ENCODE measurements at regions not wholly inside any gene's neighbourhood (a gene's known extent, or its start where the extent isn't known, plus 50 kb on each side); places are given as distances from the start of the nearest gene placed in this dataset.

DNA sequence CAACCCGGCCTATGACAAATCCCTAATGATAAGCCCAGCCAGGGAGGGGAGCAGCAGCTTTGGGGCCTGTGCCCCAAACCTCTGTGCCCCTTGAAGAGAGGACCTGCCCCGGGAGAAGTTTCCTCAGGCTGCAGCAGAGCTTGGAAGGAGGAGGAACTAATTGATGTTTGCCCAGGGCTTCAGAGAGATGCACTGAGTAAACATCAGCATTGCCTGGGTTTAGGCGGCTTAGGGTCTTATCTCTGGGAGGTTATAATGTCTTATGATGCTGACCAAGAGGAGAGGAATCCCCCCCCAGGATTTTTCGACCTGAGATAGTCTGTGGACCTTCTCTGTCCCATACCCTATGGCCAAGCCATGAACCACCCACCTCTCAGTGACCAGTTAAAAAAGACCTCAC lies 148.7 kb upstream of the SDK2 start:
- TF ChIP-seq, protein P1, sequence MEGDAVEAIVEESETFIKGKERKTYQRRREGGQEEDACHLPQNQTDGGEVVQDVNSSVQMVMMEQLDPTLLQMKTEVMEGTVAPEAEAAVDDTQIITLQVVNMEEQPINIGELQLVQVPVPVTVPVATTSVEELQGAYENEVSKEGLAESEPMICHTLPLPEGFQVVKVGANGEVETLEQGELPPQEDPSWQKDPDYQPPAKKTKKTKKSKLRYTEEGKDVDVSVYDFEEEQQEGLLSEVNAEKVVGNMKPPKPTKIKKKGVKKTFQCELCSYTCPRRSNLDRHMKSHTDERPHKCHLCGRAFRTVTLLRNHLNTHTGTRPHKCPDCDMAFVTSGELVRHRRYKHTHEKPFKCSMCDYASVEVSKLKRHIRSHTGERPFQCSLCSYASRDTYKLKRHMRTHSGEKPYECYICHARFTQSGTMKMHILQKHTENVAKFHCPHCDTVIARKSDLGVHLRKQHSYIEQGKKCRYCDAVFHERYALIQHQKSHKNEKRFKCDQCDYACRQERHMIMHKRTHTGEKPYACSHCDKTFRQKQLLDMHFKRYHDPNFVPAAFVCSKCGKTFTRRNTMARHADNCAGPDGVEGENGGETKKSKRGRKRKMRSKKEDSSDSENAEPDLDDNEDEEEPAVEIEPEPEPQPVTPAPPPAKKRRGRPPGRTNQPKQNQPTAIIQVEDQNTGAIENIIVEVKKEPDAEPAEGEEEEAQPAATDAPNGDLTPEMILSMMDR (IDR thresholded peaks at IDR 0.05), result no peak
- no peak for TF ChIP-seq POLR2A (IDR thresholded peaks at IDR 0.05)
- TF ChIP-seq POLR2AphosphoS5 (IDR thresholded peaks at IDR 0.05), result no peak
- no peak for TF ChIP-seq EP300 (IDR thresholded peaks at IDR 0.05; ENCODE audit: low read depth)

All from transverse colon (tissue), 4 donors.